Naive thymus-derived CD8-positive, alpha-beta T cell (primary cell): ENCODE measurements at regions not wholly inside any gene's neighbourhood (a gene's known extent, or its start where the extent isn't known, plus 50 kb on each side); places are given as distances from the start of the nearest gene placed in this dataset.
"Not testable (repeated sequence)": the region's sequence is repeated elsewhere in the genome, so short reads cannot be mapped to it uniquely, and the experiment has no call there.

Source experiments
- ATAC-seq, 2 donors: fragments of 150-1000 bp; cut with Tn5 transposase in 1 of 2; sonication (Bioruptor Pico), chemical (Tn5 transposase) in 1 of 2; 1 replicate in 1 of 2; 2 replicates in 1 of 2; pipeline ENCODE4 v1.10.0; 2021; ENCODE audit warnings: mild to moderate bottlenecking in 2 of 2, moderate library complexity in 2 of 2
- POLR2A ChIA-PET: fragments of 350-600 bp; sonication (Branson Sonifier 250); formaldehyde crosslinking; loops from one replicate; lab custom pipeline; 2021; ENCODE audit warnings: antibody characterized with exemption; lab: Charles Lee
- DNase-seq, 10 donors: peaks; one replicate each; pipeline versions ENCODE4 v3.0.0 to v3.0.0-alpha.2; 2020 to 2022
- H3K27ac Mint-ChIP-seq, 10 donors: one replicate each; pipeline ENCODE4 v1.8.0; 2020 to 2022; ENCODE audit warnings: mild to moderate bottlenecking in 10 of 10, mixed read lengths in 10 of 10, moderate library complexity in 4 of 10, inconsistent platforms in 1 of 10
- H3K27me3 Mint-ChIP-seq, 5 donors: one replicate each; pipeline ENCODE4 v1.8.0; 2021 to 2022; ENCODE audit warnings: mixed read lengths in 5 of 5
- H3K36me3 Mint-ChIP-seq, 3 donors: one replicate each; pipeline ENCODE4 v1.8.0; 2020 to 2022; ENCODE audit warnings: mixed read lengths in 3 of 3, mild to moderate bottlenecking in 2 of 3, inconsistent platforms in 1 of 3
- H3K4me1 Mint-ChIP-seq, 4 donors: one replicate each; pipeline ENCODE4 v1.8.0; 2021 to 2022; ENCODE audit warnings: mixed read lengths in 4 of 4
- H3K4me3 Mint-ChIP-seq, 10 donors: one replicate each; pipeline ENCODE4 v1.8.0; 2020 to 2022; ENCODE audit warnings: mild to moderate bottlenecking in 10 of 10, mixed read lengths in 10 of 10, moderate library complexity in 6 of 10, inconsistent platforms in 1 of 10
- H3K9me3 Mint-ChIP-seq, 9 donors: one replicate each; pipeline ENCODE4 v1.8.0; 2020 to 2022; ENCODE audit warnings: mixed read lengths in 9 of 9, mild to moderate bottlenecking in 3 of 9, inconsistent platforms in 1 of 9, moderate library complexity in 1 of 9

- DNase-seq (no peak), ATAC-seq (no peak)
- Mint-ChIP-seq H3K4me1 (no peaks in the 10 kb centered on the region), H3K36me3 (no peaks in the 10 kb centered on the region), H3K27ac (no peak overlapping the region), H3K27me3 (peaks cover 4 to 26% (median 12%) of the 10 kb centered on the region in 5 donors), H3K9me3 (no peaks in the 10 kb centered on the region), H3K4me3 (no peak overlapping the region)
- POLR2A ChIA-PET, result no interaction called here
Observed at GRCh38 chr7:25456467-25457171, 228.3 kb upstream of the NPVF start.

GRCh38 chr7:25459057-25459456 is 230.8 kb upstream of the NPVF start:
- POLR2A ChIA-PET, result no interaction called here
- ATAC-seq, result no peak
- DNase-seq, result no peak
- Mint-ChIP-seq H3K4me1 (peaks cover 0 to 1% (median 0%) of the 10 kb centered on the region in 4 donors), H3K27ac (no peak overlapping the region), H3K27me3 (peaks cover 8 to 45% (median 19%) of the 10 kb centered on the region in 5 donors), H3K36me3 (no peaks in the 10 kb centered on the region), H3K4me3 (no peak overlapping the region), H3K9me3 (no peaks in the 10 kb centered on the region)

GRCh38 chr7:25460433-25460832 is 232.1 kb upstream of the NPVF start:
- peaks cover 0 to 1% (median 0%) of the 10 kb centered on the region in 4 donors for H3K4me1 Mint-ChIP-seq
- no peak overlapping the region for H3K4me3 Mint-ChIP-seq
- H3K36me3 Mint-ChIP-seq, result no peaks in the 10 kb centered on the region
- POLR2A ChIA-PET, result no interaction called here
- H3K9me3 Mint-ChIP-seq, result no peaks in the 10 kb centered on the region
- H3K27me3 Mint-ChIP-seq, result peaks cover 8 to 33% (median 24%) of the 10 kb centered on the region in 5 donors
- no peak overlapping the region for H3K27ac Mint-ChIP-seq
- DNase-seq (no peak), ATAC-seq (no peak)

GRCh38 chr7:25469669-25470068 is 241.4 kb upstream of the NPVF start:
- H3K27me3 Mint-ChIP-seq, result peaks cover 8 to 25% (median 10%) of the 10 kb centered on the region in 5 donors
- H3K27ac Mint-ChIP-seq, result no peak overlapping the region
- H3K36me3 Mint-ChIP-seq, result no peaks in the 10 kb centered on the region
- no peaks in the 10 kb centered on the region for H3K9me3 Mint-ChIP-seq
- DNase-seq (no peak), ATAC-seq (no peak)
- H3K4me3 Mint-ChIP-seq, result no peak overlapping the region
- POLR2A ChIA-PET, result no interaction called here
- no peaks in the 10 kb centered on the region for H3K4me1 Mint-ChIP-seq

- Mint-ChIP-seq H3K4me3 (no peak overlapping the region), H3K36me3 (no peaks in the 10 kb centered on the region), H3K4me1 (peaks cover 0 to 1% (median 0%) of the 10 kb centered on the region in 4 donors), H3K27me3 (peaks cover 0 to 25% (median 6%) of the 10 kb centered on the region in 5 donors), H3K27ac (no peak overlapping the region), H3K9me3 (no peaks in the 10 kb centered on the region)
- DNase-seq (no peak), ATAC-seq (no peak)
- POLR2A ChIA-PET, result no interaction called here
Observed at GRCh38 chr7:25476863-25477499, 248.7 kb upstream of the NPVF start.

- H3K36me3 Mint-ChIP-seq, ATAC-seq, H3K27ac Mint-ChIP-seq, H3K9me3 Mint-ChIP-seq, H3K4me3 Mint-ChIP-seq, POLR2A ChIA-PET, DNase-seq, H3K4me1 Mint-ChIP-seq: not testable (repeated sequence)
- peaks cover 0 to 13% (median 4%) of the 10 kb centered on the region in 5 donors for H3K27me3 Mint-ChIP-seq
Observed at GRCh38 chr7:25478221-25478620, 249.9 kb upstream of the NPVF start.

- no peak for ATAC-seq
- no peak for DNase-seq
- POLR2A ChIA-PET, result no interaction called here
- Mint-ChIP-seq H3K4me1 (peaks cover 0 to 1% (median 0%) of the 10 kb centered on the region in 4 donors), H3K27ac (no peak overlapping the region), H3K27me3 (peaks cover 0 to 10% (median 2%) of the 10 kb centered on the region in 5 donors), H3K4me3 (no peak overlapping the region), H3K9me3 (no peaks in the 10 kb centered on the region), H3K36me3 (no peaks in the 10 kb centered on the region)
Observed at GRCh38 chr7:25478925-25479324, 250.6 kb upstream of the NPVF start.

GRCh38 chr7:25481891-25482290 is 253.6 kb upstream of the NPVF start:
- POLR2A ChIA-PET, result no interaction called here
- Mint-ChIP-seq H3K27ac (no peak overlapping the region), H3K36me3 (no peaks in the 10 kb centered on the region), H3K4me3 (no peak overlapping the region), H3K4me1 (peaks cover 0 to 1% (median 0%) of the 10 kb centered on the region in 4 donors), H3K9me3 (no peaks in the 10 kb centered on the region), H3K27me3 (peaks cover 0 to 7% (median 0%) of the 10 kb centered on the region in 5 donors)
- DNase-seq, result no peak
- no peak for ATAC-seq

GRCh38 chr7:25482631-25483030 is 254.3 kb upstream of the NPVF start:
- POLR2A ChIA-PET, result no interaction called here
- peaks cover 0 to 1% (median 0%) of the 10 kb centered on the region in 4 donors for H3K4me1 Mint-ChIP-seq
- no peak for ATAC-seq
- H3K4me3 Mint-ChIP-seq, result no peak overlapping the region
- no peak overlapping the region for H3K27ac Mint-ChIP-seq
- no peaks in the 10 kb centered on the region for H3K9me3 Mint-ChIP-seq
- DNase-seq, result no peak
- no peaks in the 10 kb centered on the region for H3K36me3 Mint-ChIP-seq
- peaks cover 0 to 7% (median 0%) of the 10 kb centered on the region in 5 donors for H3K27me3 Mint-ChIP-seq

GRCh38 chr7:25485026-25485425 is 256.7 kb upstream of the NPVF start:
- no peaks in the 10 kb centered on the region for H3K4me1 Mint-ChIP-seq
- peaks cover 0 to 5% (median 0%) of the 10 kb centered on the region in 5 donors for H3K27me3 Mint-ChIP-seq
- ATAC-seq (no peak), DNase-seq (no peak)
- POLR2A ChIA-PET, result no interaction called here
- H3K36me3 Mint-ChIP-seq, result no peaks in the 10 kb centered on the region
- no peak overlapping the region for H3K4me3 Mint-ChIP-seq
- H3K9me3 Mint-ChIP-seq, result no peaks in the 10 kb centered on the region
- H3K27ac Mint-ChIP-seq, result no peak overlapping the region

- no peaks in the 10 kb centered on the region for H3K9me3 Mint-ChIP-seq
- no peak for DNase-seq
- POLR2A ChIA-PET, result no interaction called here
- no peaks in the 10 kb centered on the region for H3K36me3 Mint-ChIP-seq
- H3K4me1 Mint-ChIP-seq, result no peaks in the 10 kb centered on the region
- H3K27me3 Mint-ChIP-seq, result peaks cover 0 to 5% (median 0%) of the 10 kb centered on the region in 5 donors
- ATAC-seq, result no peak
- no peak overlapping the region for H3K4me3 Mint-ChIP-seq
- no peak overlapping the region for H3K27ac Mint-ChIP-seq
Observed at GRCh38 chr7:25486656-25487055, 258.4 kb upstream of the NPVF start.

GRCh38 chr7:25493805-25494366 is 265.6 kb upstream of the NPVF start:
- Mint-ChIP-seq H3K27ac (no peak overlapping the region), H3K27me3 (no peaks in the 10 kb centered on the region), H3K4me3 (no peak overlapping the region), H3K9me3 (no peaks in the 10 kb centered on the region), H3K36me3 (no peaks in the 10 kb centered on the region), H3K4me1 (peaks cover 6 to 16% (median 12%) of the 10 kb centered on the region in 4 donors)
- DNase-seq (no peak), ATAC-seq (no peak)
- POLR2A ChIA-PET, result no interaction called here

- DNase-seq, result no peak
- POLR2A ChIA-PET, result no interaction called here
- peak overlapping the region in 1 of 10 donors; percentile 28 for H3K27ac Mint-ChIP-seq
- H3K36me3 Mint-ChIP-seq, result no peaks in the 10 kb centered on the region
- peaks cover 6 to 16% (median 12%) of the 10 kb centered on the region in 4 donors for H3K4me1 Mint-ChIP-seq
- no peak for ATAC-seq
- no peaks in the 10 kb centered on the region for H3K27me3 Mint-ChIP-seq
- no peak overlapping the region for H3K4me3 Mint-ChIP-seq
- no peaks in the 10 kb centered on the region for H3K9me3 Mint-ChIP-seq
Observed at GRCh38 chr7:25494896-25495295, 266.6 kb upstream of the NPVF start.
